Colonic mucosa (tissue), 4 donors: ENCODE measurements at regions not wholly inside any gene's neighbourhood (a gene's known extent, or its start where the extent isn't known, plus 50 kb on each side); places are given as distances from the start of the nearest gene placed in this dataset.

ENCODE experiments used
- DNase-seq: peaks from one replicate; pipeline ENCODE4 v3.0.0-alpha.2; 2020
- H3K27ac ChIP-seq: fragments of 200-600 bp; one replicate; pipeline ENCODE4 v1.8.0; 2021
- H3K27me3 ChIP-seq: fragments of 200-600 bp; one replicate; pipeline ENCODE4 v1.8.0; 2021
- H3K36me3 ChIP-seq: fragments of 200-600 bp; one replicate; pipeline ENCODE4 v1.8.0; 2021
- H3K4me1 ChIP-seq: fragments of 200-600 bp; one replicate; pipeline ENCODE4 v1.8.0; 2021; ENCODE audit warnings: mild to moderate bottlenecking
- H3K4me3 ChIP-seq: fragments of 200-600 bp; one replicate; pipeline ENCODE4 v1.8.0; 2021
- H3K9ac ChIP-seq, 2 donors: one replicate each; pipeline ENCODE4 v1.7.0; 2013; ENCODE audit warnings: control low read depth in 2 of 2, low read depth in 2 of 2, low read length in 2 of 2
- H3K9me3 ChIP-seq: fragments of 200-600 bp; one replicate; pipeline ENCODE4 v1.8.0; 2021
- CTCF ChIP-seq: fragments of 200-600 bp; IDR thresholded peaks from one replicate; pipeline ENCODE4 v1.8.0; 2022; ENCODE audit warnings: antibody characterized with exemption, mild to moderate bottlenecking
- intact Hi-C: fragments of 100-400 bp; cut with DNase I; formaldehyde crosslinking; loops from one replicate; pipeline ENCODE4 v1.14.1; 2022
- donor health status: healthy.
- donor health status: DM: no; HTN: no; CAD: no.
- donor health status: DM: no; HTN: no; CAD: no.

- H3K36me3 ChIP-seq: no peaks in the 10 kb centered on the region
- no peak overlapping the region for H3K9ac ChIP-seq
- no peaks in the 10 kb centered on the region for H3K9me3 ChIP-seq
- no peak overlapping the region for H3K27ac ChIP-seq
- H3K27me3 ChIP-seq: no peaks in the 10 kb centered on the region
- DNase-seq: no peak
- no peaks in the 10 kb centered on the region for H3K4me1 ChIP-seq
- H3K4me3 ChIP-seq: no peak overlapping the region
- intact Hi-C loops: no loop called here
- TF ChIP-seq CTCF: no peak
Measured at GRCh38 chr4:145295122-145295521, 114.7 kb upstream of the OTUD4 start.

- no peak for TF ChIP-seq CTCF
- H3K9me3 ChIP-seq: no peaks in the 10 kb centered on the region
- no peaks in the 10 kb centered on the region for H3K27me3 ChIP-seq
- no peaks in the 10 kb centered on the region for H3K36me3 ChIP-seq
- H3K27ac ChIP-seq: no peak overlapping the region
- intact Hi-C loops: no loop called here
- H3K4me1 ChIP-seq: no peaks in the 10 kb centered on the region
- no peak overlapping the region for H3K4me3 ChIP-seq
- no peak overlapping the region for H3K9ac ChIP-seq
- no peak for DNase-seq
Measured at GRCh38 chr4:145293658-145294057, 113.3 kb upstream of the OTUD4 start.

- Histone ChIP-seq H3K36me3 (no peaks in the 10 kb centered on the region), H3K9ac (no peak overlapping the region), H3K4me3 (no peak overlapping the region), H3K27ac (no peak overlapping the region), H3K4me1 (no peaks in the 10 kb centered on the region), H3K27me3 (no peaks in the 10 kb centered on the region), H3K9me3 (no peaks in the 10 kb centered on the region)
- intact Hi-C loops: no loop called here
- DNase-seq: no peak
- TF ChIP-seq CTCF: no peak
Measured at GRCh38 chr4:145290955-145291354, 110.6 kb upstream of the OTUD4 start.

GRCh38 chr4:145289403-145290076 is 109.2 kb upstream of the OTUD4 start:
- intact Hi-C loops: no loop called here

GRCh38 chr4:145287351-145287750 is 107.0 kb upstream of the OTUD4 start:
- no peak for DNase-seq

More at GRCh38 chr4:145289403-145290076, 109.2 kb upstream of the OTUD4 start:
- Histone ChIP-seq H3K9ac (no peak overlapping the region), H3K4me3 (no peak overlapping the region), H3K27me3 (no peaks in the 10 kb centered on the region), H3K9me3 (no peaks in the 10 kb centered on the region), H3K4me1 (no peaks in the 10 kb centered on the region), H3K36me3 (no peaks in the 10 kb centered on the region), H3K27ac (no peak overlapping the region)
- no peak for DNase-seq
- no peak for TF ChIP-seq CTCF

More at GRCh38 chr4:145287351-145287750, 107.0 kb upstream of the OTUD4 start:
- Histone ChIP-seq H3K9ac (no peak overlapping the region), H3K4me3 (no peak overlapping the region), H3K4me1 (no peaks in the 10 kb centered on the region), H3K27me3 (no peaks in the 10 kb centered on the region), H3K9me3 (no peaks in the 10 kb centered on the region), H3K27ac (no peak overlapping the region), H3K36me3 (no peaks in the 10 kb centered on the region)
- no peak for TF ChIP-seq CTCF
- intact Hi-C loops: no loop called here
